H9 (cell line): ENCODE measurements at regions not wholly inside any gene's neighbourhood (a gene's known extent, or its start where the extent isn't known, plus 50 kb on each side); places are given as distances from the start of the nearest gene placed in this dataset.

ENCODE experiments used
- DNase-seq: peaks from one replicate; pipeline ENCODE4 v3.0.0-alpha.2; 2017
- H2AFZ ChIP-seq: one replicate; pipeline ENCODE4 v1.6.1; 2013; ENCODE audit warnings: mild to moderate bottlenecking, low read length, control low read depth, moderate library complexity
- H2AK5ac ChIP-seq: 2 replicates; pipeline ENCODE4 v1.6.1; 2013; ENCODE audit warnings: low read length, control low read depth, mixed read lengths; ENCODE audit not compliant: insufficient read length
- H2BK120ac ChIP-seq: one replicate; pipeline ENCODE4 v1.6.1; 2013; ENCODE audit warnings: low read depth, mild to moderate bottlenecking, low read length, control low read depth, inconsistent platforms; ENCODE audit not compliant: poor library complexity, severe bottlenecking
- H2BK12ac ChIP-seq: 2 replicates; pipeline ENCODE4 v1.6.1; 2013; ENCODE audit warnings: low read length, control low read depth, mixed read lengths, low read depth; ENCODE audit not compliant: insufficient read length
- H2BK15ac ChIP-seq: 2 replicates; pipeline ENCODE4 v1.6.1; 2013; ENCODE audit warnings: low read depth, low read length, control low read depth
- H2BK20ac ChIP-seq: one replicate; pipeline ENCODE4 v1.6.1; 2013; ENCODE audit warnings: low read depth, mild to moderate bottlenecking, low read length, control low read depth, inconsistent platforms; ENCODE audit not compliant: poor library complexity, severe bottlenecking
- H2BK5ac ChIP-seq: 2 replicates; pipeline ENCODE4 v1.6.1; 2013; ENCODE audit warnings: low read length, control low read depth, mixed read lengths; ENCODE audit not compliant: insufficient read length
- H3K14ac ChIP-seq: 2 replicates; pipeline ENCODE4 v1.6.1; 2013; ENCODE audit warnings: low read length, control low read depth; ENCODE audit not compliant: insufficient read depth
- H3K18ac ChIP-seq: 2 replicates; pipeline ENCODE4 v1.6.1; 2013; ENCODE audit warnings: low read depth, mild to moderate bottlenecking, mixed read lengths, low read length, control low read depth; ENCODE audit not compliant: insufficient read length
- H3K23ac ChIP-seq: 2 replicates; pipeline ENCODE4 v1.6.1; 2013; ENCODE audit warnings: low read length, control low read depth, mixed read lengths, low read depth; ENCODE audit not compliant: insufficient read length
- H3K23me2 ChIP-seq: 2 replicates; pipeline ENCODE4 v1.6.1; 2013; ENCODE audit warnings: low read depth, mild to moderate bottlenecking, mixed read lengths, low read length, control low read depth; ENCODE audit not compliant: insufficient read length, poor library complexity, severe bottlenecking
- H3K27ac ChIP-seq: 2 replicates; pipeline ENCODE4 v1.5.1; 2013; ENCODE audit warnings: low read length, control low read depth, mixed read lengths, low read depth; ENCODE audit not compliant: insufficient read length
- H3K27me3 ChIP-seq: 2 replicates; pipeline ENCODE4 v1.6.1; 2013; ENCODE audit warnings: low read length, control low read depth, inconsistent platforms; ENCODE audit not compliant: insufficient read depth
- H3K4ac ChIP-seq: 2 replicates; pipeline ENCODE4 v1.6.1; 2013; ENCODE audit warnings: low read depth, mild to moderate bottlenecking, control low read depth, inconsistent platforms, low read length, moderate library complexity
- H3K4me1 ChIP-seq: 2 replicates; pipeline ENCODE4 v1.6.1; 2013; ENCODE audit warnings: low read length, control low read depth, inconsistent platforms; ENCODE audit not compliant: insufficient read depth
- H3K4me2 ChIP-seq: 2 replicates; pipeline ENCODE4 v1.6.1; 2013; ENCODE audit warnings: low read length, control low read depth, mixed read lengths; ENCODE audit not compliant: insufficient read length, insufficient read depth
- H3K56ac ChIP-seq: 2 replicates; pipeline ENCODE4 v1.6.1; 2013; ENCODE audit warnings: low read depth, mild to moderate bottlenecking, mixed read lengths, low read length, control low read depth; ENCODE audit not compliant: insufficient read length
- H3K79me1 ChIP-seq: 2 replicates; pipeline ENCODE4 v1.6.1; 2013; ENCODE audit warnings: low read depth, mild to moderate bottlenecking, moderate library complexity, low read length, control low read depth, inconsistent platforms; ENCODE audit not compliant: insufficient read depth, poor library complexity, severe bottlenecking
- H3K79me2 ChIP-seq: 2 replicates; pipeline ENCODE4 v1.6.1; 2013; ENCODE audit warnings: low read length, control low read depth, inconsistent platforms; ENCODE audit not compliant: insufficient read depth
- H3K9ac ChIP-seq: 2 replicates; pipeline ENCODE4 v1.6.1; 2013; ENCODE audit warnings: low read length, control low read depth, mixed read lengths; ENCODE audit not compliant: insufficient read length; ENCODE audit errors: extremely low read depth
- H3K9me3 ChIP-seq: one replicate; pipeline ENCODE4 v1.6.1; 2013; ENCODE audit warnings: low read depth, low read length, inconsistent platforms; ENCODE audit not compliant: control insufficient read depth
- H3T11ph ChIP-seq: one replicate; pipeline ENCODE4 v1.6.1; 2013; ENCODE audit warnings: mild to moderate bottlenecking, low read length, control low read depth, inconsistent platforms
- H4K20me1 ChIP-seq: one replicate; pipeline ENCODE4 v1.6.1; 2013; ENCODE audit not compliant: control insufficient read depth, insufficient read length, insufficient read depth
- H4K5ac ChIP-seq: 2 replicates; pipeline ENCODE4 v1.6.1; 2013; ENCODE audit warnings: low read depth, mild to moderate bottlenecking, mixed read lengths, low read length, control low read depth; ENCODE audit not compliant: insufficient read length
- H4K8ac ChIP-seq: replicated peaks from 2 replicates; pipeline ENCODE4 v1.6.1; 2013; ENCODE audit warnings: low read length, control low read depth, mixed read lengths, low read depth; ENCODE audit not compliant: insufficient read length
- H4K91ac ChIP-seq: 2 replicates; pipeline ENCODE4 v1.6.1; 2013; ENCODE audit warnings: low read depth, mild to moderate bottlenecking, moderate library complexity, mixed read lengths, low read length, control low read depth; ENCODE audit not compliant: insufficient read length
- H3K27ac Mint-ChIP-seq, 3 experiments: 2 replicates in 2 of 3; 3 replicates in 1 of 3; pipeline ENCODE4 v1.8.0; 2020 to 2021; ENCODE audit warnings: mixed read lengths in 3 of 3, mild to moderate bottlenecking in 1 of 3, moderate library complexity in 1 of 3
- H3K27me3 Mint-ChIP-seq: 2 replicates; pipeline ENCODE4 v1.8.0; 2021; ENCODE audit warnings: low read depth, mild to moderate bottlenecking, moderate library complexity, mixed read lengths
- H3K36me3 Mint-ChIP-seq, 3 experiments: 2 replicates in 2 of 3; 3 replicates in 1 of 3; pipeline ENCODE4 v1.8.0; 2020 to 2021; ENCODE audit warnings: low read depth in 3 of 3, mixed read lengths in 3 of 3; ENCODE audit not compliant: insufficient read depth in 1 of 3
- H3K4me1 Mint-ChIP-seq, 2 experiments: 2 replicates each; pipeline ENCODE4 v1.8.0; 2020; ENCODE audit warnings: mixed read lengths in 2 of 2
- H3K4me3 Mint-ChIP-seq, 2 experiments: 2 replicates in 1 of 2; 3 replicates in 1 of 2; pipeline ENCODE4 v1.8.0; 2020 to 2021; ENCODE audit warnings: mild to moderate bottlenecking in 2 of 2, mixed read lengths in 2 of 2, moderate library complexity in 1 of 2
- H3K9me3 Mint-ChIP-seq, 2 experiments: 2 replicates in 1 of 2; 3 replicates in 1 of 2; pipeline ENCODE4 v1.8.0; 2020; ENCODE audit warnings: mild to moderate bottlenecking in 2 of 2, mixed read lengths in 2 of 2, moderate library complexity in 1 of 2
- CTCF ChIP-seq: fragments of 200-600 bp; sonication (generic); conservative IDR thresholded peaks from 3 replicates; pipeline ENCODE4 v1.8.0; 2021; ENCODE audit warnings: antibody characterized with exemption, mild to moderate bottlenecking
- WGBS: extraction: QIAGEN DNeasy Blood & Tissue Kit; methylation state at CpG from one replicate; pipeline ENCODE4 v1.1.7; 2013; ENCODE audit warnings: missing lambda C conversion rate, low lambda C conversion rate, mixed read lengths; ENCODE audit not compliant: insufficient read length; ENCODE audit errors: extremely low coverage; 5-methylcytosine and 5-hydroxymethylcytosine counted together

GRCh38 chr19:31656507-31656906 lies 307.3 kb upstream of the TSHZ3 start:
- Histone ChIP-seq H3K56ac (no peak overlapping the region), H3K79me1 (no peaks in the 10 kb centered on the region), H4K8ac (no peak overlapping the region), H3K4ac (no peak overlapping the region), H4K20me1 (peaks cover 3% of the 10 kb centered on the region), H2AFZ (no peak overlapping the region), H2BK120ac (no peak overlapping the region), H3K23ac (no peak overlapping the region), H3K79me2 (no peaks in the 10 kb centered on the region), H3K23me2 (no peaks in the 10 kb centered on the region), H3K9ac (no peak overlapping the region), H3K9me3 (no peaks in the 10 kb centered on the region), H4K91ac (no peak overlapping the region), H3K27me3 (no peaks in the 10 kb centered on the region), H3T11ph (no peak overlapping the region), H2BK20ac (no peak overlapping the region), H3K18ac (no peak overlapping the region), H4K5ac (no peak overlapping the region), H2BK15ac (no peak overlapping the region), H3K4me2 (no peak overlapping the region), H2BK5ac (no peak overlapping the region), H2AK5ac (no peak overlapping the region), H3K14ac (no peak overlapping the region), H3K4me1 (no peaks in the 10 kb centered on the region), H3K27ac (no peak overlapping the region), H2BK12ac (no peak overlapping the region)
- WGBS: no CpG with 5 or more reads among the region's 9 CpGs
- Mint-ChIP-seq H3K4me1 (peaks cover 2 to 5% of the 10 kb centered on the region in 2 experiments; a peak in 2 of 4 replicates), H3K27me3 (no peaks in the 10 kb centered on the region; the same call in 1 of the 2 replicates), H3K27ac (no peak overlapping the region), H3K4me3 (no peak overlapping the region), H3K36me3 (no peaks in the 10 kb centered on the region), H3K9me3 (no peaks in the 10 kb centered on the region)
- TF ChIP-seq CTCF: no peak
- DNase-seq: no peak
